ENCODE measurements at regions not wholly inside any gene's neighbourhood (a gene's known extent, or its start where the extent isn't known, plus 50 kb on each side); places are given as distances from the start of the nearest gene placed in this dataset.

GRCh38 chr6:25222006-25222678 is 57.0 kb upstream of the CARMIL1 start:
- no peak for DNase-seq (ENCODE audit: low spot score)

- DNase-seq (ENCODE audit: low spot score) = peak; percentile 66
Observed at GRCh38 chr6:25223490-25223991, 55.6 kb upstream of the CARMIL1 start.

- DNase-seq (ENCODE audit: low spot score) = no peak
Observed at GRCh38 chr6:25224242-25224641, 54.9 kb upstream of the CARMIL1 start.

GRCh38 chr6:25227854-25228253 is 51.3 kb upstream of the CARMIL1 start:
- DNase-seq (ENCODE audit: low spot score) = no peak

Small RNA genes lying in the stretch of these regions (small RNA-seq; reads per million reads assigned to genes)
- 0 reads per million in 2 experiments for gene RN7SL334P
